A673 (cell line): ENCODE measurements at regions not wholly inside any gene's neighbourhood (a gene's known extent, or its start where the extent isn't known, plus 50 kb on each side); places are given as distances from the start of the nearest gene placed in this dataset.

Experiments
- EZH2 ChIP-seq: fragments of 200-600 bp; sonication (generic); IDR thresholded peaks from 2 replicates; pipeline ENCODE4 v1.6.1; 2017; ENCODE audit warnings: borderline replicate concordance, low read depth, mild to moderate bottlenecking, mixed read lengths, antibody characterized with exemption, low read length; ENCODE audit not compliant: poor library complexity, severe bottlenecking
- TF ChIP-seq, protein P1 (sequence below): fragments of 300-800, 200-600 bp; sonication (generic); conservative IDR thresholded peaks from 2 replicates; pipeline ENCODE4 v1.5.1; 2017; ENCODE audit warnings: low read depth, mild to moderate bottlenecking, antibody characterized with exemption, low read length, moderate library complexity, mixed read lengths

DNA sequence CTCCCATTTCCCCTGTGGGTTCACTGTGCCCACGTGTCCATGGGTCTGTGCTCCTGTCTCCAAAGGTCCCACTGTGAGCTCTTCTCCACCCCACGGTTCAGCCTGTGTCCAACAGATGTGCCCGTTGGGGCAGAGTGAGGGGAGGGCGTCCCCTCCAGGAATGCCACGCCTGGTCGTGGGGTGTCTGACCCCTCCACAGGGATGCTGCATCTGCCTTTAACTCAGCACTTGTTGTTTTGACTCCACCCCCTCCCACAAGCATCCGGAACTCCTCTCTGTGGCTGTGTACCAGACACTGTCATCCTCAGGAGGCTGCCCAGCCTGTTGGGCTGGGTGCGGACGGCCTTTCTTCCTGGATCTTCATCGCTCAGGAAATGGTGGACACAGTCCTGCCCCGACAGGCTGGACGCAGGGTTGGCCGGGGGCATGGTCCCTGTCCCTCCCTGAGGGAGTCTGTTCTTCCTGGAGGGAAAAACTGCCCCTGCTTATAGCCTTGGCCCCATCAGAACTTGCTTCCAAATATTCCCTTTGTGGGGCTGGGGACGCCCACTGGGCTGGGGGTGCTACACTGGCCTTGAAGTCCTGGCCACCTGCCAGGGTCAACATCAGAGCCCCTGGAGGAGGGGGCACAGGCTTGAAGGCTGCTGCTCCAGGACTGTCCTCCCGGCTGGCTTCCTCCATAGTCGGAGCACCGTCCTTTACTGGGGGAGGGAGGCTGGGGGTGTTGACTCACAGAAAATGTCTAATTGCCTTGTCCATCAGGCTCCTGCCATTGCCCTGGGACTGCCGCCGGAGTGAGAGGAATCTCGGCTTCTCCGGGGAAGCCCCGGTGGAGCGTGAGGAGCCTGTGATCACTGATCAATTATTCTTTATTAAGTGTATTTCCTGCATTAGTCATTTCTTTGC lies 182.0 kb upstream of the C1orf174 start:
- TF ChIP-seq, protein P1, sequence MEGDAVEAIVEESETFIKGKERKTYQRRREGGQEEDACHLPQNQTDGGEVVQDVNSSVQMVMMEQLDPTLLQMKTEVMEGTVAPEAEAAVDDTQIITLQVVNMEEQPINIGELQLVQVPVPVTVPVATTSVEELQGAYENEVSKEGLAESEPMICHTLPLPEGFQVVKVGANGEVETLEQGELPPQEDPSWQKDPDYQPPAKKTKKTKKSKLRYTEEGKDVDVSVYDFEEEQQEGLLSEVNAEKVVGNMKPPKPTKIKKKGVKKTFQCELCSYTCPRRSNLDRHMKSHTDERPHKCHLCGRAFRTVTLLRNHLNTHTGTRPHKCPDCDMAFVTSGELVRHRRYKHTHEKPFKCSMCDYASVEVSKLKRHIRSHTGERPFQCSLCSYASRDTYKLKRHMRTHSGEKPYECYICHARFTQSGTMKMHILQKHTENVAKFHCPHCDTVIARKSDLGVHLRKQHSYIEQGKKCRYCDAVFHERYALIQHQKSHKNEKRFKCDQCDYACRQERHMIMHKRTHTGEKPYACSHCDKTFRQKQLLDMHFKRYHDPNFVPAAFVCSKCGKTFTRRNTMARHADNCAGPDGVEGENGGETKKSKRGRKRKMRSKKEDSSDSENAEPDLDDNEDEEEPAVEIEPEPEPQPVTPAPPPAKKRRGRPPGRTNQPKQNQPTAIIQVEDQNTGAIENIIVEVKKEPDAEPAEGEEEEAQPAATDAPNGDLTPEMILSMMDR, result no peak
- no peak for TF ChIP-seq EZH2
